ENCODE measurements at regions not wholly inside any gene's neighbourhood (a gene's known extent, or its start where the extent isn't known, plus 50 kb on each side); places are given as distances from the start of the nearest gene placed in this dataset.

GRCh38 chr12:113713156-113713555 lies 241.5 kb upstream of the LHX5 start:
- Histone ChIP-seq H3K4me1 (ENCODE audit: control insufficient read depth, insufficient read depth, low read length) (no peaks in the 10 kb centered on the region), H3K36me3 (ENCODE audit: control insufficient read depth, insufficient read depth, low read length) (no peaks in the 10 kb centered on the region), H3K4me3 (ENCODE audit: low read length) (no peak overlapping the region), H3K9me3 (ENCODE audit: control insufficient read depth, low read length) (peaks cover 6% of the 10 kb centered on the region), H3K9ac (ENCODE audit: extremely low read depth, low read length, poor library complexity, severe bottlenecking) (no peak overlapping the region), H3K27ac (ENCODE audit: low read depth, low read length) (no peak overlapping the region), H3K27me3 (ENCODE audit: control insufficient read depth, insufficient read depth, low read length, poor library complexity, severe bottlenecking) (no peaks in the 10 kb centered on the region)
- no peak for TF ChIP-seq CTCF (conservative IDR thresholded peaks at IDR 0.05)
- 88 to 90% methylated on average over 2 of the region's 2 CpGs for WGBS, 2 experiments (ENCODE audit: insufficient coverage in 1 of 2, insufficient read length in 1 of 2)
- Mint-ChIP-seq H3K27me3 (ENCODE audit: insufficient read depth) (peaks cover 16% of the 10 kb centered on the region), H3K4me1 (no peaks in the 10 kb centered on the region), H3K36me3 (ENCODE audit: low read depth) (no peaks in the 10 kb centered on the region), H3K27ac (no peak overlapping the region), H3K4me3 (no peak overlapping the region), H3K9me3 (peaks cover 9% of the 10 kb centered on the region)
- DNase-seq = no peak

DNA sequence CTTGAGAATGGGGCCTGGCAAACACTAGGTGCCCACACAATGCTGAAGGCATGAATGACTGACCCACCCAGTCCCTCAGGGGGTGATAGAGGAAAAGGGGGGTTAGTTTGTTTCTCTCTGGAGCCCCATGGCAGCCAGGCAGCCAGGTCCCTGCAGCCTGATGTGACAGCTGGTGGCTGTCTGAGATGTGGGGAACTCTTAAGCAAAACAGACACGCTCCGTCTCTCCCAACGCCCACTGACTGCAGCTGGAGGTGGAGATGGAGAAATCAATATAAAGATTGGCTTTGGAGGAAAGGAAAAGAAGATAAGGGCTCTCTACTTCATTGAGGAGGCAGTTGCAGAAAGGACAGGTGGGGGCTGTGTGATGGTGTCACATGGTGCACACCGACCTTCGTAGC lies 240.8 kb upstream of the LHX5 start:
- Mint-ChIP-seq H3K36me3 (ENCODE audit: low read depth) (no peaks in the 10 kb centered on the region), H3K4me1 (no peaks in the 10 kb centered on the region), H3K27ac (no peak overlapping the region), H3K27me3 (ENCODE audit: insufficient read depth) (peaks cover 19% of the 10 kb centered on the region), H3K4me3 (no peak overlapping the region), H3K9me3 (peaks cover 9% of the 10 kb centered on the region)
- TF ChIP-seq CTCF (conservative IDR thresholded peaks at IDR 0.05) = no peak
- Histone ChIP-seq H3K4me3 (ENCODE audit: low read length) (no peak overlapping the region), H3K4me1 (ENCODE audit: control insufficient read depth, insufficient read depth, low read length) (no peaks in the 10 kb centered on the region), H3K9me3 (ENCODE audit: control insufficient read depth, low read length) (peaks cover 6% of the 10 kb centered on the region), H3K27ac (ENCODE audit: low read depth, low read length) (no peak overlapping the region), H3K36me3 (ENCODE audit: control insufficient read depth, insufficient read depth, low read length) (no peaks in the 10 kb centered on the region), H3K27me3 (ENCODE audit: control insufficient read depth, insufficient read depth, low read length, poor library complexity, severe bottlenecking) (no peaks in the 10 kb centered on the region), H3K9ac (ENCODE audit: extremely low read depth, low read length, poor library complexity, severe bottlenecking) (no peak overlapping the region)
- 94 to 100% methylated on average over 5 of the region's 5 CpGs for WGBS, 2 experiments (ENCODE audit: insufficient coverage in 1 of 2, insufficient read length in 1 of 2)
- DNase-seq = no peak

DNA sequence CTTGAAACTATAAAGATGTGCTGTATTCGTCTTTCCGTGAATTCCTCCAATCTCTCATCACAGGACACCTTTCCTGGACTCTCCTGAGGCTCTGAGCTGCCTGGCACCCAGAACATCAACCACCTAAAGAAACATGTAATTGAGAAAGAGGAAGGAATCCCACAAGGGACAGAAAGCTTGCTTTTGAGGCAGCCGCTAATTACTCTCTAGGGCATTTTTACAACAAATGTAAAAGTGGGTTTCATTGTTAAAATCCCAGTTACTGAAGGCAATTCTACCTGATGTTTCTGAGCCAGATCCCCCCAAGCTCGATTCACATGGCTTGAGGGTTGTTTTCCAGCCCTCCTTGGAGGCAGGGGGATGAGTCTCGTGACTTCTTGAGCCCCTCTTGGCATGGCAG lies 238.5 kb upstream of the LHX5 start:
- Mint-ChIP-seq H3K9me3 (peaks cover 9% of the 10 kb centered on the region), H3K36me3 (ENCODE audit: low read depth) (no peaks in the 10 kb centered on the region), H3K27ac (no peak overlapping the region), H3K4me1 (peaks cover 2% of the 10 kb centered on the region), H3K27me3 (ENCODE audit: insufficient read depth) (peaks cover 22% of the 10 kb centered on the region), H3K4me3 (no peak overlapping the region)
- TF ChIP-seq CTCF (conservative IDR thresholded peaks at IDR 0.05) = no peak
- peak; percentile 31 for DNase-seq
- Histone ChIP-seq H3K27ac (ENCODE audit: low read depth, low read length) (no peak overlapping the region), H3K4me1 (ENCODE audit: control insufficient read depth, insufficient read depth, low read length) (no peaks in the 10 kb centered on the region), H3K36me3 (ENCODE audit: control insufficient read depth, insufficient read depth, low read length) (no peaks in the 10 kb centered on the region), H3K27me3 (ENCODE audit: control insufficient read depth, insufficient read depth, low read length, poor library complexity, severe bottlenecking) (peaks cover 8% of the 10 kb centered on the region), H3K9ac (ENCODE audit: extremely low read depth, low read length, poor library complexity, severe bottlenecking) (no peak overlapping the region), H3K9me3 (ENCODE audit: control insufficient read depth, low read length) (peaks cover 6% of the 10 kb centered on the region), H3K4me3 (ENCODE audit: low read length) (no peak overlapping the region)
- 87 to 91% methylated on average over 3 to 5 of the region's 5 CpGs for WGBS, 2 experiments (ENCODE audit: insufficient coverage in 1 of 2, insufficient read length in 1 of 2)
